HEK293T (cell line): ENCODE measurements at regions not wholly inside any gene's neighbourhood (a gene's known extent, or its start where the extent isn't known, plus 50 kb on each side); places are given as distances from the start of the nearest gene placed in this dataset.

ENCODE experiments used
- CTCF ChIA-PET: fragments of 350-600 bp; formaldehyde crosslinking; extraction: SDS; loops from one replicate; lab custom pipeline; 2021; ENCODE audit warnings: antibody characterized with exemption, inconsistent platforms; lab: Yijun Ruan, JAX
- POLR2A ChIA-PET: fragments of 350-600 bp; formaldehyde crosslinking; extraction: SDS; loops from one replicate; lab custom pipeline; 2020; ENCODE audit warnings: antibody characterized with exemption, inconsistent platforms; lab: Yijun Ruan, JAX
- DNase-seq: peaks from one replicate; pipeline ENCODE4 v3.0.0; 2012; ENCODE audit warnings: mixed read lengths; ENCODE audit errors: extremely low spot score
- ARNT ChIP-seq: fragments of 450-650 bp; IDR thresholded peaks from 2 replicates; pipeline ENCODE4 v1.6.1; 2017; ENCODE audit warnings: mild to moderate bottlenecking
- BHLHE40 ChIP-seq: fragments of 450-650 bp; IDR thresholded peaks from 2 replicates; pipeline ENCODE4 v1.6.1; 2016; ENCODE audit warnings: mild to moderate bottlenecking, moderate library complexity, borderline replicate concordance
- CTBP1 ChIP-seq: fragments of 450-650 bp; IDR thresholded peaks from 2 replicates; pipeline ENCODE4 v1.6.1; 2016; ENCODE audit warnings: borderline replicate concordance
- ELF4 ChIP-seq: fragments of 450-650 bp; IDR thresholded peaks from 2 replicates; pipeline ENCODE4 v1.6.1; 2017; ENCODE audit warnings: antibody characterized with exemption
- FOXA1 ChIP-seq: fragments of 450-650 bp; IDR thresholded peaks from 2 replicates; pipeline ENCODE4 v1.6.1; 2016; ENCODE audit warnings: mild to moderate bottlenecking
- FOXK2 ChIP-seq: fragments of 450-650 bp; IDR thresholded peaks from 2 replicates; pipeline ENCODE4 v1.6.1; 2016; ENCODE audit warnings: mild to moderate bottlenecking
- FOXM1 ChIP-seq: fragments of 450-650 bp; IDR thresholded peaks from 2 replicates; pipeline ENCODE4 v1.6.1; 2017; ENCODE audit warnings: mild to moderate bottlenecking, borderline replicate concordance
- HDGF ChIP-seq: fragments of 450-650 bp; IDR thresholded peaks from 2 replicates; pipeline ENCODE4 v1.6.1; 2017; ENCODE audit warnings: antibody characterized with exemption, borderline replicate concordance
- L3MBTL2 ChIP-seq: fragments of 450-650 bp; conservative IDR thresholded peaks from 2 replicates; pipeline ENCODE4 v1.6.1; 2016; ENCODE audit warnings: mild to moderate bottlenecking
- LEF1 ChIP-seq: fragments of 450-650 bp; IDR thresholded peaks from 2 replicates; pipeline ENCODE4 v1.6.1; 2017; ENCODE audit warnings: mild to moderate bottlenecking, borderline replicate concordance
- NFRKB ChIP-seq: fragments of 450-650 bp; IDR thresholded peaks from 2 replicates; pipeline ENCODE4 v1.6.1; 2016; ENCODE audit warnings: mild to moderate bottlenecking, moderate library complexity
- SP1 ChIP-seq: fragments of 450-650 bp; IDR thresholded peaks from 2 replicates; pipeline ENCODE4 v1.6.1; 2017
- SUZ12 ChIP-seq: fragments of 450-650 bp; IDR thresholded peaks from 2 replicates; pipeline ENCODE4 v1.6.1; 2016; ENCODE audit warnings: mild to moderate bottlenecking
- TARDBP ChIP-seq: fragments of 450-650 bp; IDR thresholded peaks from 2 replicates; pipeline ENCODE4 v1.6.1; 2016
- ZNF384 ChIP-seq: fragments of 450-650 bp; IDR thresholded peaks from 2 replicates; pipeline ENCODE4 v1.6.1; 2016
- TF ChIP-seq, protein P1 (sequence below): fragments of 450-650 bp; IDR thresholded peaks from 2 replicates; pipeline ENCODE4 v1.6.1; 2016

DNA sequence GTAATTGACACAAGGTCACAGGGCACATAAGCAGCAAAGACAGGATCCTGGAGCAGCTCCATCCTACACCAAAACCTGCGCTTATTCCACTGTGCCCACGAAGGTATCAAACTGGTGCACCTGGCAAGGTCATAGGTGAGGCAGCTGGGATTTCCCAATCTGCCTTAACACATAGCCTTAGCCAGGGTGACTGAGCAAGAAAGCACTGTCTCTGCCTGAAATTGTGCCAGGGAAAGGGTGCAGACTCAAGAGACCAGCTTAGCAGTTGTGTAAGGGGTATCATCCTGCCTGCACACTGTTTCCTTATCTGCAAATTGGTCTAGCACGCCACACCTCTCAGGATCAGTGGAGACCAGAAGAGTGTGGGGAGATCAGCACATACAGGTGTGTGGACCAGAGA is 82.8 kb downstream of the MAFB start:
- DNase-seq, result no peak
- CTCF ChIA-PET, result no interaction called here
- POLR2A ChIA-PET, result no interaction called here
- TF ChIP-seq SUZ12 (no peak), BHLHE40 (no peak), TARDBP (no peak), ZNF384 (no peak), FOXK2 (no peak), FOXA1 (no peak), CTBP1 (no peak), ELF4 (no peak), L3MBTL2 (no peak), LEF1 (no peak), SP1 (no peak), ARNT (no peak), NFRKB (no peak), HDGF (no peak), FOXM1 (no peak)
- TF ChIP-seq, protein P1, sequence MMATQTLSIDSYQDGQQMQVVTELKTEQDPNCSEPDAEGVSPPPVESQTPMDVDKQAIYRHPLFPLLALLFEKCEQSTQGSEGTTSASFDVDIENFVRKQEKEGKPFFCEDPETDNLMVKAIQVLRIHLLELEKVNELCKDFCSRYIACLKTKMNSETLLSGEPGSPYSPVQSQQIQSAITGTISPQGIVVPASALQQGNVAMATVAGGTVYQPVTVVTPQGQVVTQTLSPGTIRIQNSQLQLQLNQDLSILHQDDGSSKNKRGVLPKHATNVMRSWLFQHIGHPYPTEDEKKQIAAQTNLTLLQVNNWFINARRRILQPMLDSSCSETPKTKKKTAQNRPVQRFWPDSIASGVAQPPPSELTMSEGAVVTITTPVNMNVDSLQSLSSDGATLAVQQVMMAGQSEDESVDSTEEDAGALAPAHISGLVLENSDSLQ, result no peak

DNA sequence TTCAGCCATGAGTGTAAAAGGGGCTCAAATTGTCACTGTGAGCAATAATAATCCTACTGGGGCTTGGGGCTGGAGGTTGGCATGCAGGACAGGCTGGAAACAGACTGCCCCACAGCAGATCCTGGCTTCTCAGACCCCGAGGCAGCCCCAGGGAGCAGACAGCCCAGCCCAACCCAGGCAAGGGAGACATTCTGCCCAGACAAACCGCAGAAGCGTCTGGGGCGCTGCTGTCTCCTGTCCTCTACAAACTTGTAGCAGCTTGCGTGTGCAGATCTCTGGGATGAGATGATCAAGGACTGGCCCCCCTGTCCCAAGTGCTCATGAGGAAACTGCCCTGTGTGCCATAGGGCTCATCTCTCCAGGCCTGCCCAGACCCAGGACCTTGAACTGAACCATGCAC is 84.6 kb downstream of the MAFB start:
- ChIA-PET POLR2A (no interaction called here), CTCF (no interaction called here)
- TF ChIP-seq, protein P1, result no peak
- TF ChIP-seq FOXK2, result no peak
- DNase-seq, result no peak

DNA sequence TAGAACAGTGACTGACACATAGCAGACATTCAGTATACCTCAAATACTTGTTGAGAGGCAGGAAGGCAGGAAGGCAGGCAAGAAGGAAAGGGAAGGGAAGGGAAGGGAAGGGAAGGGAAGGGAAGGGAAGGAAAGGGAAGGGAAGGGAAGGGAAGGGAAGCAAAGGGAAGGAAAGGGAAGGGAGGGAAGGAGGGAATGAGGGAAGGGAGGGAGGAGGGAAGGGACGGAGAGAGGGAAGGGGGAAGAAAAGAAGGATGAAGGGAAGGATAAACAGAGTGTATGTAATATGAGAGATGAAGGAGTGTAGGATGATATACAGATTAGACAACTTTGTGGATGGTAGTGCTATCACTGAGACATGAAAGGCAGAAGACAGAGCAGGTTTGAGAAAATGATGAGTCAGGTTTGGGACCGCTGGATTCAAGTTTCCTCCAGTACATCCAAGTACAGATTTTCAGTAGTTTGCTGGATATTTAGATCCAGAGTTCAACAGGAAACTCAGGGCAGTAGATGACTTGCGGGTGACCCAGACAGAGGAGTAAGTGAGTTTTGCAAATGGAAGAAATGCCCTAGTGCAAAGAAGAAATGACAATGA is 85.9 kb downstream of the MAFB start:
- ChIA-PET POLR2A (no interaction called here), CTCF (no interaction called here)
- DNase-seq, result no peak
- no peak for TF ChIP-seq L3MBTL2
- TF ChIP-seq SUZ12, result no peak
- TF ChIP-seq FOXK2, result no peak
- TF ChIP-seq HDGF, result no peak
- TF ChIP-seq ARNT, result no peak
- TF ChIP-seq SP1, result no peak
- no peak for TF ChIP-seq BHLHE40
- TF ChIP-seq, protein P1, result no peak

DNA sequence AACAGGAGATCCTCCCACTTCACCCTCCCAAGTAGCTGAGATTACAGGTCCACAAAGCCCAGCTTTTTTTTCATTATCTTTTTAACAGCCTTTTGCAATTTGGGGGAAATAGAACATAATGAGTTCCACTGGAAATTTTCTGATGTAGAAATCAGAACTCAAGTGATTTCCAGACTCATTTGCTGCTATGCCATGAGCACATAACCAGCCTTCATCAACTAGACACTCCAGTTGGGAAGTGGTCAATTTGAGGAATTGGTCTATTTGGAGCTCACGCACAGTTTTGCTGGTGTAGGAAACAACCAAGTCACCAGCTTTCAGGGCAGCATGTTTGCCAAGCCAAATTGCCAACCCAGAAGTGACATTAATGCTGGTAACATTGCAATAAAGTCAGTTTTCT is 86.7 kb downstream of the MAFB start:
- ChIA-PET CTCF (no interaction called here), POLR2A (no interaction called here)
- TF ChIP-seq L3MBTL2 (no peak), CTBP1 (no peak), FOXM1 (no peak), FOXK2 (no peak), ARNT (no peak), SUZ12 (no peak), FOXA1 (no peak), HDGF (no peak)
- TF ChIP-seq, protein P1, result no peak
- no peak for DNase-seq

DNA sequence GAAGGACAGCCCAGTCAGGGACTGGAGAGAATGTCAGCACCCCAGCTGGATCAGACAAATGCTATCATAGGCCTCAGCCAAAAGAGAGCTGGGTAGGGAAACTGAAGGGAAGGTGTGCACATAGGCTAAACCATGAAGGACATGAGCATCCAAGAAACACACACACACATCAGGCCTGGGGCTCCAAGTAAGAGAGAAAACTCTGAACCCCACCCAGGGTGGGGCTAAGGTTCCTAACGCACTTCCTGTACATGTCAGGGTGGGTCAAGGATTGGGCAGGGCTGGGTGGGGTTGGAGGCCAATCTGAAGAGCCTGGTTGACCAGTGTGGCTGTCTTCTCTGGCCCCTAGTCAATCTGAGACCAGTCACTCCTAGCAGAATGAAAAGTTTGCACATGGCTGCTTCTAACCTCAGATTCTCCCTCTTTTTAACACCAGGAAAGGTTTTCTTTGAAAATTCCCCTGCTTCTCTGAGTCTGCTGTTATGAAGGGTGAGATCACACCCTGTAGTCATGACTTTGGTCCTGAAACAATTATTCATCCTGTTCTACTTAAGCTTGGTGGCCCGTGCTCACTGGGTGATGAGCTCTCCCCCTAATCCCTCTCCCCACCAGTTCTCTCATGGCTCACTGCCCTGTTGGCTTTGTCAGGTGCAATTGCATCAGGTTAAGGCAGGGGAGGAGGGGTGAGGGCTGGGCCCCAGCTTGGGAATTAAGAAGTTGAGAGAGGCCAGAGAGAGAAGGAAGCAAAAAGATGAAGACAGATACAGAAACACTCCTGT is 88.4 kb downstream of the MAFB start:
- CTCF ChIA-PET, result no interaction called here
- TF ChIP-seq SUZ12 (no peak), FOXM1 (no peak), ARNT (no peak), TARDBP (no peak), FOXA1 (no peak), L3MBTL2 (no peak), LEF1 (no peak), ZNF384 (no peak), FOXK2 (no peak), CTBP1 (no peak), NFRKB (no peak), BHLHE40 (no peak), ELF4 (no peak), SP1 (no peak), HDGF (no peak)
- TF ChIP-seq, protein P1, result no peak
- POLR2A ChIA-PET, result no interaction called here
- no peak for DNase-seq
